HepG2 (cell line): ENCODE measurements at regions not wholly inside any gene's neighbourhood (a gene's known extent, or its start where the extent isn't known, plus 50 kb on each side); places are given as distances from the start of the nearest gene placed in this dataset.

Experiments used
- ATAC-seq: fragments of 200-7000 bp; cut with Tn5 transposase; 3 replicates; pipeline ENCODE4 v1.9.1; 2020; ENCODE audit warnings: mild to moderate bottlenecking, moderate library complexity
- BruUV-seq: library from RNA; stranded (reverse); fragments of 400-500 nt; replicated peaks from 2 replicates; lab custom pipeline; 2021; lab: Mats Ljungman, UMichigan
- CTCF ChIA-PET: fragments of 300-600 bp; formaldehyde crosslinking; extraction: SDS; loops from one replicate; lab custom pipeline; 2021; ENCODE audit warnings: low total read pairs, inconsistent platforms, low intra/inter-chr PET ratio; lab: Yijun Ruan, JAX
- POLR2A ChIA-PET: fragments of 350-600 bp; sonication (Branson Sonifier 250); formaldehyde crosslinking; loops from one replicate; lab custom pipeline; 2020; ENCODE audit warnings: antibody characterized with exemption, inconsistent platforms; lab: Yijun Ruan, JAX
- DNase-seq: peaks from one replicate; pipeline ENCODE4 v3.0.0-alpha.2; 2015; ENCODE audit warnings: low spot score
- FAIRE-seq: peaks from 3 replicates; lab custom pipeline; 2011; peaks lifted over from hg19 to GRCh38; lab: Jason Lieb, UNC
- H2AFZ ChIP-seq: one replicate; pipeline ENCODE4 v1.6.1; 2011; ENCODE audit warnings: low read length, inconsistent platforms
- H3K27ac ChIP-seq: fragments of 300-600 bp; 3 replicates; pipeline ENCODE4 v1.8.0; 2011; ENCODE audit warnings: mixed run types, mild to moderate bottlenecking, mixed read lengths, low read length, inconsistent platforms; ENCODE audit not compliant: insufficient read depth; ENCODE audit errors: extremely low read length
- H3K27me3 ChIP-seq, 2 experiments: fragments of 200-600 bp in 1 of 2; 2 replicates in 1 of 2; 3 replicates in 1 of 2; pipeline versions ENCODE4 v1.6.0 to v1.8.0; 2011; ENCODE audit warnings: low read length in 2 of 2, mild to moderate bottlenecking in 2 of 2, moderate library complexity in 2 of 2, inconsistent platforms in 1 of 2; ENCODE audit not compliant: insufficient read depth in 2 of 2, control insufficient read depth in 1 of 2
- H3K36me3 ChIP-seq, 2 experiments: fragments of 200-600 bp in 1 of 2; replicated peaks in 1 of 2; 2 replicates in 1 of 2; 3 replicates in 1 of 2; pipeline versions ENCODE4 v1.5.1 to v1.8.0; 2011; ENCODE audit warnings: low read length in 2 of 2, inconsistent platforms in 1 of 2; ENCODE audit not compliant: insufficient read depth in 2 of 2, control insufficient read depth in 1 of 2
- H3K4me1 ChIP-seq: 2 replicates; pipeline ENCODE4 v1.5.1; 2012; ENCODE audit warnings: low read length, inconsistent platforms; ENCODE audit not compliant: insufficient read depth
- H3K4me2 ChIP-seq: 2 replicates; pipeline ENCODE4 v1.6.0; 2011; ENCODE audit warnings: low read depth, low read length, inconsistent platforms
- H3K4me3 ChIP-seq, 3 experiments: fragments of 200-600 bp in 1 of 3; sonication (generic), shearing (Covaris generic) in 1 of 3; replicated peaks in 1 of 3; 2 replicates each; pipeline ENCODE4 v1.5.1; 2011 to 2016; ENCODE audit warnings: low read length in 3 of 3, inconsistent platforms in 2 of 3, low read depth in 2 of 3, mild to moderate bottlenecking in 2 of 3, control low read depth in 1 of 3, mixed read lengths in 1 of 3; ENCODE audit not compliant: insufficient read depth in 1 of 3
- H3K79me2 ChIP-seq: one replicate; pipeline ENCODE4 v1.6.1; 2011; ENCODE audit warnings: low read length, inconsistent platforms; ENCODE audit not compliant: insufficient read depth
- H3K9ac ChIP-seq: 2 replicates; pipeline ENCODE4 v1.6.0; 2011; ENCODE audit warnings: mild to moderate bottlenecking, low read depth, low read length, inconsistent platforms; ENCODE audit not compliant: insufficient read depth
- H3K9me3 ChIP-seq: 2 replicates; pipeline ENCODE4 v1.5.1; 2012; ENCODE audit warnings: mild to moderate bottlenecking, low read length
- H4K20me1 ChIP-seq: 2 replicates; pipeline ENCODE4 v1.6.0; 2011; ENCODE audit warnings: inconsistent platforms, mild to moderate bottlenecking, low read length, moderate library complexity; ENCODE audit not compliant: insufficient read depth
- E2F2 ChIP-seq: sonication (generic); formaldehyde crosslinking; IDR thresholded peaks from 2 replicates; pipeline ENCODE4 v1.4.0; 2020; ENCODE audit warnings: missing genetic modification reagents, borderline replicate concordance
- IRF9 ChIP-seq: sonication (generic); formaldehyde crosslinking; IDR thresholded peaks from 2 replicates; pipeline ENCODE4 v1.8.0; 2022; ENCODE audit warnings: missing genetic modification reagents, mild to moderate bottlenecking, borderline replicate concordance
- KLF11 ChIP-seq: IDR thresholded peaks from 2 replicates; pipeline ENCODE4 v1.6.1; 2016; ENCODE audit warnings: missing compliant biosample characterization
- MXD1 ChIP-seq: sonication (generic); formaldehyde crosslinking; IDR thresholded peaks from 2 replicates; pipeline ENCODE4 v1.4.0; 2020; ENCODE audit warnings: mild to moderate bottlenecking, missing genetic modification reagents
- POLR2AphosphoS2 ChIP-seq: IDR thresholded peaks from 2 replicates; pipeline ENCODE4 v1.6.1; 2011; ENCODE audit warnings: low read depth, low read length, improper control_type of control experiment
- RBAK ChIP-seq: sonication (generic); formaldehyde crosslinking; IDR thresholded peaks from 2 replicates; pipeline ENCODE4 v1.5.1; 2020; ENCODE audit warnings: mild to moderate bottlenecking, missing genetic modification reagents
- RELA ChIP-seq: sonication (generic); formaldehyde crosslinking; IDR thresholded peaks from 2 replicates; pipeline ENCODE4 v1.4.0; 2020; ENCODE audit warnings: missing genetic modification reagents
- U2AF2 ChIP-seq: fragments of 200-400 bp; formaldehyde crosslinking; IDR thresholded peaks from 2 replicates; pipeline ENCODE4 v1.6.1; 2017; ENCODE audit warnings: low read depth, mild to moderate bottlenecking, low read length
- ZGPAT ChIP-seq: IDR thresholded peaks from 2 replicates; pipeline ENCODE4 v1.6.1; 2016; ENCODE audit warnings: mild to moderate bottlenecking
- WGBS: methylation state at CpG from one replicate; pipeline ENCODE4 v1.1.6; 2017; ENCODE audit warnings: low lambda C conversion rate; 5-methylcytosine and 5-hydroxymethylcytosine counted together
- in situ Hi-C: cut with HindIII; loops from 2 replicates; pipeline ENCODE4 v1.10.0; 2017; ENCODE audit warnings: low pct_unique_long_range_greater_than_20kb; ENCODE audit not compliant: extremely low pct_ligation_motif_present
- intact Hi-C: fragments of 100-400 bp; cut with micrococcal nuclease; formaldehyde crosslinking; loops from one replicate; pipeline ENCODE4 v1.10.0; 2022; ENCODE audit not compliant: unreplicated experiment

GRCh38 chr6:33924681-33925080 is 120.9 kb upstream of the MLN start:
- ChIA-PET POLR2A (no interaction called here), CTCF (no interaction called here)
- ATAC-seq (no peak; the same call in 2 of the 3 replicates), DNase-seq (no peak), FAIRE-seq (no peak)
- WGBS, result 66% methylated on average over 4 of the region's 4 CpGs
- Histone ChIP-seq H3K9ac (no peak overlapping the region), H3K27ac (no peak overlapping the region), H4K20me1 (no peaks in the 10 kb centered on the region), H3K4me3 (no peak overlapping the region), H3K4me1 (no peaks in the 10 kb centered on the region), H2AFZ (no peak overlapping the region), H3K4me2 (no peak overlapping the region), H3K9me3 (no peaks in the 10 kb centered on the region), H3K27me3 (peaks cover 0 to 54% of the 10 kb centered on the region in 2 experiments; a peak in 4 of 5 replicates), H3K36me3 (no peaks in the 10 kb centered on the region), H3K79me2 (no peaks in the 10 kb centered on the region)
- no TSS peak for BruUV-seq
- no peak for TF ChIP-seq MXD1 (CRISPR knock-in tag)
- intact Hi-C loops, result no loop called here
- in situ Hi-C loops, result no loop called here

- DNase-seq (no peak), FAIRE-seq (no peak), ATAC-seq (peak; percentile 19; the same call in 1 of the 3 replicates)
- in situ Hi-C loops, result no loop called here
- Histone ChIP-seq H3K27me3 (peaks cover 0 to 58% of the 10 kb centered on the region in 2 experiments; a peak in 3 of 5 replicates), H3K4me2 (no peak overlapping the region), H3K4me3 (no peak overlapping the region), H3K9ac (no peak overlapping the region), H3K27ac (no peak overlapping the region), H3K4me1 (no peaks in the 10 kb centered on the region), H4K20me1 (no peaks in the 10 kb centered on the region), H2AFZ (no peak overlapping the region), H3K79me2 (no peaks in the 10 kb centered on the region), H3K9me3 (no peaks in the 10 kb centered on the region), H3K36me3 (no peaks in the 10 kb centered on the region)
- intact Hi-C loops, result no loop called here
- CTCF ChIA-PET, result no interaction called here
- POLR2A ChIA-PET, result no interaction called here
- no peak for TF ChIP-seq KLF11 (CRISPR knock-in tag)
- TF ChIP-seq U2AF2, result no peak
- TF ChIP-seq IRF9 (CRISPR knock-in tag), result no peak
- TF ChIP-seq ZGPAT (CRISPR knock-in tag), result no peak
- no peak for TF ChIP-seq E2F2 (CRISPR knock-in tag)
- no peak for TF ChIP-seq POLR2AphosphoS2
- no peak for TF ChIP-seq RELA
- TF ChIP-seq RBAK (CRISPR knock-in tag), result no peak
- 4% methylated on average over 9 of the region's 10 CpGs for WGBS
- no TSS peak for BruUV-seq
These were observed 120.2 kb upstream of the MLN start for GRCh38 chr6:33923857-33924514.
